Retina (tissue), 1 donor: ENCODE measurements at regions not wholly inside any gene's neighbourhood (a gene's known extent, or its start where the extent isn't known, plus 50 kb on each side); places are given as distances from the start of the nearest gene placed in this dataset.
"Not testable (repeated sequence)": the region's sequence is repeated elsewhere in the genome, so short reads cannot be mapped to it uniquely, and the experiment has no call there.

ENCODE experiments used
- DNase-seq: peaks from one replicate; pipeline ENCODE4 v3.0.0-alpha.2; 2016

DNA sequence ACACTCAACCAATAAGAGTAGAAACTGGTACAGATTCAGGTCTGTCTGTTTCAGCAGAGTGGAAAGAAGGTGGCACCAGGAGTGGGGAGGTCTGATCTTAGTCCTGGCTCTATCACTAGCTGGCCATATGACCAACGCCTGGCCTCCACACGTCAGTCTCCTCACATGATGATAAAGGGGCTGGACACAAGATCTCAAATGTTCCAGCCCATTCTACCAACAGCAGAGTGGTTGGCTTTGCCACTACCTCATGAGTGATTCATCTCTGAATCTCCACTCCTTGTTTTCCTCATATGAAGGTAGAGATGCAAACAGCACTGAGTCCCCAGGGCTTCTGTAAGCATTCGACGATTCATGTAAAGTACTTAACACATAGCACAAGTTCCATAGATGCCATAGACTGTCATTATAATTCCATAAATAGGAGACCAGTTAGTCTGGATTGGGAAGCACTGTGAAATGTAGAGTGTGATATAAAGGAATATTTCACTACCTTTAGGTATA is 281.9 kb upstream of the ASIC2 start:
- DNase-seq: no peak

DNA sequence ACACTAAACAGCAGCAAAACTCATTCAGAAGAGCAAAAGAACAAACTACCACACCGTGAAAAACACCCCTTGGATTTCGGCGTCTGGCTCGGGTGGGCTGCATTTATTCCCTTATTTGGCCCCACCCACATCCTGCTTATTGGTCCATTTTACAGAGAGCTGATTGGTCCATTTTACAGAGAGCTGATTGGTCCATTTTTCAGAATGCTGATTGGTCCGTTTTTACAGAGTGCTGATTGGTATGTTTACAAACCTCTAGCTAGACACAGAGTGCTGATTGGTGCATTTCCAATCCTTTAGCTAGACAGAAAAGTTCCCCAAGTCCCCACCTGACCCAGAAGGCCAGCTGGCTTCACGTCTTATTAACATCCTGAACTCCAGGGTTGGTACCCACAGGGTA is 286.6 kb upstream of the ASIC2 start:
- not testable (repeated sequence) for DNase-seq

DNA sequence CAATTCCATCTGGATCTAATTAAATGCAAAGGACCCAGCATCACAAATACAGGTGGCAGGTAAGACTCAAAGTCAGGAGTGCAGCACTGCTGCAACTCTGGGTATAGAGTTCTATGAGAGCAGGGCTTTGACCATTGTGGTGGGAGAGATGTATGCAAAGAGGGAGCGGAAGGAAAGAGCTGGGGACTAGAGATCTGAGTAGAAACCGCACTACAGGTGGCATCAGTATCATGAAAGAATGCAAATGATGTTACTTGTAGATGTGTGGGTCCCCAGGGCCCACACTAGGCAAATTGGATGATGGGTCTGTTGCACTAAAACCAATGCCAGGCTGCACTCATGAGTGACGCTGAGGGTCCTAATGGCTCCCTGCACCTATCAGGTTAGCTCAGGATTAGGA is 287.1 kb upstream of the ASIC2 start:
- no peak for DNase-seq

DNA sequence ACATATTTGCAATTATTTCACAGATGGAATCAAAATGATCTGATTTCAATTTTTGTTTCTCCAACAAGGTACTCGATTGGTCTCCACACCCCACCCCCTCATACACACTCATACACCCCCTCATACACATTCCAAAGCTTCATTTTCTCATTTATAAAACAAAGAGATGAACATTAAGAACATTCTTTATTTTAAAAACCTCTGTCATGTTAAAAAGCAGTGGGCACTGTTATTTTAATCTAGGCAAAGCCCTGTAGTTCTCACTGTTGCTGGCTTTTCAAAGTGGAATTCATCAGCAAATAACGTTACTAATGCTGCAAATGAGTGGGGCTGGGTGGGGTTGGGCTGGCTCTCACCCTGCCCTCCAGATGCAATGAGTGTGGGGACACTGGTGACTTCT is 289.6 kb upstream of the ASIC2 start:
- DNase-seq: no peak

DNA sequence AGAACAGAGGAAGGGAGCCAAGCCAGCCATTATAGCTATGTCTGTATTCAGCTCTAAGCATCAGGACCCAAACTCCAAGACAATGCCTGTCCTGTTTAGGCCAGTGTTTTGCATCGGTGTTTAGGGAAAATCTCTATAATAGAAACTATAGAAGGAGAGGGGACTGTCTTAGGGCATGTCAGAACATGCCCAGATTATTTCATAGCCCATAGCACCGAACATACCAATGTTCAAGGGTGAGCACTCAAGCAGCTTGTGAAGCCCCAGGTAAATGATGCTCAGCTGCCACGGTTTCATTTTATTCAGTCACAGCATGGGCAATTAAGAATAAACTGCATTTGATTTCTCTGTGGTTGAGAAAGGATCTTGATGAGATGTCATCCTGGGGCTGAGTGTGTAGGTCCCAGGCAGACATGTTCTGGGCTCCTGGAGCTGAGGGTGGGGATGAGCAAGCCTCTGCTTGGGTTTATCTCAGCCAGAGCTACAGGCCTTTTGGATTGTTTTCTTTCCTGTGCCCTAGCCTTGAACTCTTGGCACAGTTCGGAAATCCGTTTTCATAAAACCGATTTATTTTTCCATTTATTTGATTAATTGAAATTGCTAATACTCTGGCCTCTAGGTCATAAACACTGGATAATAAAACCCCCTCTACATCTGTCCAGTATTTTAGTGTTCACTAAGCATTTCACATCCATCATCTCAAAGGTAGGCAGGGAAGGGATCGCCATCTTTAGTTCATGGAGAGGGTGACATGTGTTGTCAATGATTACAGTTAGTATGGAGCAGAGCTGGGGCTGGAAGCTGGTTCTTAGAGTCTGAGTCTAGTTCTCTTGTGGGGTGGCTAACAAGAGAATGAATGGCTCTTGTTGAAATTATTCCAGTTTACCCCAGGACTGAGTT is 290.7 kb upstream of the ASIC2 start:
- DNase-seq: no peak

DNA sequence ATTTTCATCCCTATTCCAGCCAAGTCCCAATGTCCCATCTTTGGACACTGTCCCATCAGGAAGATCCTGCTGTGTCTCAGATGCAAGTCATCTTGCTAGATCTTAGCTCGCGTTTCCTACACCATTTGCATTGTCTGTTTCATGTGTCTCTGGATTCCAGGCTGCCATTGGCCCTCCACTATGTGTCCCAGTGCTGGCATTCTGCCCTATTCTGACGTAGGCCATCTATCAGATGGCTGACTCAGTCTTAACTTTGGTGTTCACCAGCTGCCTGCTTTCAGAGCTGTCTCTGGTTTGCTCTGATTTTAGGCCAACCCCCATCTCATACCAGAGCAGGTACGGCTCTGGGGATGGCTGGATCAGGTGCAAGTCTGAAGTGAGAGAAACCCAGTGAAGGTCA is 300.9 kb upstream of the ASIC2 start:
- DNase-seq: no peak

DNA sequence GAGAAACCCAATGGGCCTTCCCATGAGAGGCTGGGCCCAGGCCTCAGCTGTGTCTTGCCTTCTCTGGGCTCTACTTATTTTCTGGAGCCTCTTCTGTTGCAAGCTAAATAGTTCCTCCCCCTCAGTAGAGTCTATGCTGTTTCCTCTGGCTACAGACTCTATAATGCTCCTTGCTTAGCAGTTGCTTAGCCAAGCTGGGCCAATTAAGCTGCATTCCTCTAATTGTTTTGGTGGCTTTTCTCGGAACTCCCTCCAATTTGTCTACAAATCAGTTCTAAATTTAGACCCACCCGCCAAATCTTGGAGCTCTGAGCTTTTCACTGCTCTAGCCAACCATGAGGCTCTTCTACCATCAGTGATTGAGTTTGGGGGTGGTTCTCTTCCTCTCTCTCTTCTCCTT is 302.7 kb upstream of the ASIC2 start:
- DNase-seq: no peak

DNA sequence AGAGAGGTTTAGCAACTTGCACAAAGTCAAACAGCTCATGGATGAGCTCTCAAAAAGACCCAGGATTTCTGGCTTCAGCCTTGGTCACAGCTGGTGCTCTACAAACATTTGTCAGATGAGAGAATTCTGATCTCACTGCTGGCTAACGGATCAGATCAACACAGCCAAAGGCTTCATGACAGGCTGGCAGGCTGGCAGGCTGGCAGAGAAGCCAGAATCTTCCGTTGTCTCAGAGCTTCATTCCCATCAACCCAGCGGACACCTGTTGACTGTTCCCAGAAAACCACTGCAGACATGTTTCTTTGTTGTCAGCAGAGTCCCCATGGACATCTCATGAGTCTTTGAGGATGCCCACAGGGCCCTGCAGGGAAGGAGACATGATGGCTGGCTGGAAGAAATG is 303.8 kb upstream of the ASIC2 start:
- DNase-seq: no peak

DNA sequence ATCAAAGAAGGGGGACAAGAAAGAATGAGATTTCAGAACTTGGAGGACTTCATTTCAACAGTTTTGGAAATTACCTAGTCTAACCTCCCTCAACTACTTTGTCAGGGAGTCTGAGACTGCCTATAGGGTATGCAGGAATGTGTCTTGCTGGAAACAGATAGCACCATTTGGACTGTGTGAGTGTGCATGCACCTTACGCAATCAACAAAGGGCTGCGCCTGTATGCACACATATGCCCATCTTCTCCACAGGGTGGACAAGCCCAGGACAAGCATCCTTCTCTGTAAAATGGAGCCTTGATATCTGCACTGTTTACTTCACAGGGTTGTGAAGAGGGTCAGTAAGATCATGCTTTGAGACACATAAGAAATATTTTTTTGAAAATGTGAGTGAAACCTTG is 305.7 kb upstream of the ASIC2 start:
- no peak for DNase-seq

DNA sequence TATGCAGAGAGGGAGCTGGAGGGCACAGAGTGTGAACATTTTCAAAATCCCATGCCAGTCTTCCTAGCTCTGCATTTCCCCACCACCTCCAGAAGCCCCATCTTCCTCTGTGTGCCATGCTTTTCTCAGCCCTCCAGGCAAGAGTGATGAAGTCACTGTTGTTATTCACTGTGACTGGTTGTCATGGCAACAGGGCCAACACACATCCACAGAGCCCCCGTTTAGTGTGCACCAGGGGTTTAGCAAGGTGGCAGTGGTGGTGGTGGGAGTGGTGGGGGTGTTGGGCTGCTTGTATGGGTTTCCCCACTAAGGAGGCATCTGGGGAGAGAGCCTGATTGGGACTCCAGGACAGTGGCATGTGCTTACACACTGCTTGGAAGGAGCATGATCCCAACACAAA is 309.9 kb upstream of the ASIC2 start:
- peak; percentile 62 for DNase-seq

DNA sequence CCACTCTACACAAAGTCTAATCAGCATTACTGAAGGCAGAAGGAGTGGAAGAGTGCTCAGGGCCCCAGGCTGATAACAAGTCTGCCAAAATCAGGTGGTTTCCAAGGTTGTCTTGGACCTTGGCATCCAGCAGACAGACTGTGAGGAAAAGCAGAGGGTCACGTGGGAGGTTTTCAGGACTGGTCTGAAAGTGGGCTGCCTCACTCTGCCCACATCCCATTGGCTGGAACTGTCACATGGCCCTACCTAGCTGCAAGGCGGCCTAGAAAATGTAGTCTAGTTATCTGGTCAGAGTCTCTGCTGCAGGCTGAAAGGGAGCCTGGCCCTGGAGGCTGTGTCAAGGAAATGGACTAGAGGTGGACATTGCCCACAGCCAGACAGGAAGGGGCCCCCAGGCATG is 310.7 kb upstream of the ASIC2 start:
- DNase-seq: no peak

DNA sequence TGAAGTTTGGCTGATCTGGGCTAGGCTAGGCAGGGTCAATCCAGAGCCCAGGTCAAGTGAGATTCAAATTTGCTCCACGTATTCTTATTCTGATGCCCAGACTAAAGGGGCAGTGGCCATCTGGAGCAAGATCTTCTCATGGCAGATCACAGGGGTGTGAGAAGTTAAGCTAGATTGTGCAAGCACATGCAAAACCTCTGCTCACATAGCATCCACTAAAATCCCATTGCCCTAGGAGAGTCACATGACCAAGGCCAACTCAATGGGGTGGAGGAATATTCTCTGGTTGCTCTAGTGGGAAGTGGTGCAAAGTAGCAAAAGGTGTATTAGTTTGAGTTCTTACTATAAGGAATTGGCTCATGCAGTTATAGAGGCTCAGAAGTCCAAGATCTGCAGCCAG is 318.4 kb upstream of the ASIC2 start:
- no peak for DNase-seq

DNA sequence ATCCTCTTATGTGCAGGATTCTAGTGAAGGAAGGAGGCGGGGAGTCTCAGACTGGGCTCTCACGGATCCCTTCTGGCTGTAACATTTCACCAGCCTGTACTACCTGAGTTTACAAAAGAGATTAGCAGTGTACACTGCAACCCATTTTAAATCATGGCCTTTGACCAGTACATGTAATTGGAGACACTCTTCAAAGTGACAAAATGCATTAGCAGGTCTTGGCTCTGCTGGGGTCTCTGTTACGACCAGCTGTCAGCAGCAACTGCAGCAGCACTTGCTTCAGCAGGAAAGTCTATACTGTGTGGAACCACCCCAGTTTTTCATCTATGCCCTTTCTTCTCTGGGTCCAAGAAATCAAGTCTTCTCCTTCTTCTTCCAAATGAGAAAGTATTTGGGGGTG is 322.8 kb upstream of the ASIC2 start:
- DNase-seq: no peak

DNA sequence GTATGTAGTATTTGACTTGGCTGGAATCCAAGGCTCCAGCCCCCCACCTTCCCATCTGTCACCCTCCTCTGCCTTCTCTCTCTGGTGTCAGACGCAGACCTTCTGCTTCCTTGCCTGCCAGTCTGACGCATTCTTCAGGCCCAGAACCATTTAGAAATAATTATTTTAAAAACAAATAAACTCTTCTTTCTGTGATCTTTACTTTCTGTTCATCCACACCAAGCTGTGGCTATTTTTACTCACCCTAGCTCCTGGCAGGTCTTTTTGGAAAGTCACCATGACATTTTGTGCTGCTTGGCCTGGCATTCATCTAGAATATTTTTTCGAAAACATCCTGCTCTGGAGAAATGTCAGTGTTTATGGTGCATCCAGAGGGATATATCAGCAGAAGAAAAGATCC is 330.7 kb upstream of the ASIC2 start:
- DNase-seq: no peak

DNA sequence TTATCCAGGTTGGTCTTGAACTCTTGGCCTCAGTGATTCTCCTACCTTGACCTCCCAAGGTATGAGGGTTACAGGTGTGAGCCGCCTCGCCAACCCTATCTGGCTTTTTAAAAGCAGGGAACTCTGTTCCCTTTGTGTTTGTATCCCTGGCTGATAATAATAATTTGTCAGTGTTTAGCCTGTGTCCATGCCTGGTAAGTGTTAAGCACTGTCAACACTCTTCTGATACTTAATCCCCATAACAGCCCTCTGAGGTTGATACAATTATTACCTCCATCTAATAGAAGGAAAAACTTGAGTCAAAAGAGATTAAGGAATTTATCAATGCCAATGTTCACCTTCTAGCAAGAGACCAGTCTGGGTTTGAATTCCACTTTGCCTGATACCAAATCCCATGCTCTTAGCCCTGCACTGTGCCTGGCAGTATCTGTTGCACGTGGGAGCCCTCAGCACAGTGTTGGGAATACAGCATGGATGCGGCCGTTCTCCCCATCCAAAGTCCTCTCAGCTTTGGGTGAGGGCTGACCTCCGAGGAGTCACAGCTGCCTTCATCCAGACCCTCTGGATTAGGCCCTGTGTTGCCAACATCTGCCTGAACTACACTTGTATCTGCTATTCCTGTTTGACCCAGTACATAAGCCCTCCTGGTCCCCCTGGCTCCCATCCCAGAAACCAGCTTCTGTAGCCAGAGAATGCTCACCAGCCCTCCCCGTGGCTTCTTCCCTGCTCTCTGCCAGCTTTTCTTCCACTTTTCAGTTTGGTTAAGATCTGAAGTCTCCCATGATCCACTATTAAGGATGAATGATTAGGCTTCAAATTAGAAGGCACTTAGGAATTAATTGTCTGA is 335.6 kb upstream of the ASIC2 start:
- DNase-seq: no peak

DNA sequence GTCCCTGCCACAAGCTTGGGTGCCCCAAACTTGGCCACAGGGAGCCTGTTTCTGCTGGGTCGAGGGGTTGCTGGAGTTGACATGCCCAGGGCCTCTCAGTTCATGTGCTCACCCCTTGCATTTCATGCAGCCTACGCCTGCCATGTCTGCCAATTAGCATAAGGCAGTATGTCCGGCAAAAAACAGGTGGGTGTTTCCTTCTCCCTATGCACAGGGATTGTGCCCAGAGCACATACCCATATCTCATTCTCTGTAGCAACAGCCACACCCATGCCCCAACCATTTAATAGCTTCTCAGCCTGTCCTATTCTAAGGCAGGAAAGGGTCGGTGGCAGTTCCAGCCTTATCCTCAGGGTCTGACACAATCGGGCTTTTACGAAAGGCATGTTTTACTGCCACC is 340.4 kb upstream of the ASIC2 start:
- no peak for DNase-seq

DNA sequence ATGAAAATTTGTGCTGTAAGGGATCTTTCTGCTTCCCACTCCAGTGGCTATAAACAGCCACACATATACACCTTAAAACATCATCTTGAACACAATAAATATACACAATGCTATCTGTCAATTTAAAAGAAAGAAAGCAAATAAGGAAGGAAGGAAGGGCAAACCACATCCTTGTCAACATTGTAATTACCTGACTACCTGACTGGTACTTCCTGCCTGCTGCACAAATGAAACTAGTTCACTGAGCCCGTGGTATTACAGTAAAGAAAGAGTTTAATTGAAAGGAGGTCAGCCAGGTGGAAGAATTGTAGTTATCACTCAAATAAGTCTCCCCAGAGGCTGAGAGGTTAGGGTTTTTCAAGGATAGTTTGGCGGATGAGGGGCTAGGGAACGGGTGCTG is 344.4 kb upstream of the ASIC2 start:
- no peak for DNase-seq

DNA sequence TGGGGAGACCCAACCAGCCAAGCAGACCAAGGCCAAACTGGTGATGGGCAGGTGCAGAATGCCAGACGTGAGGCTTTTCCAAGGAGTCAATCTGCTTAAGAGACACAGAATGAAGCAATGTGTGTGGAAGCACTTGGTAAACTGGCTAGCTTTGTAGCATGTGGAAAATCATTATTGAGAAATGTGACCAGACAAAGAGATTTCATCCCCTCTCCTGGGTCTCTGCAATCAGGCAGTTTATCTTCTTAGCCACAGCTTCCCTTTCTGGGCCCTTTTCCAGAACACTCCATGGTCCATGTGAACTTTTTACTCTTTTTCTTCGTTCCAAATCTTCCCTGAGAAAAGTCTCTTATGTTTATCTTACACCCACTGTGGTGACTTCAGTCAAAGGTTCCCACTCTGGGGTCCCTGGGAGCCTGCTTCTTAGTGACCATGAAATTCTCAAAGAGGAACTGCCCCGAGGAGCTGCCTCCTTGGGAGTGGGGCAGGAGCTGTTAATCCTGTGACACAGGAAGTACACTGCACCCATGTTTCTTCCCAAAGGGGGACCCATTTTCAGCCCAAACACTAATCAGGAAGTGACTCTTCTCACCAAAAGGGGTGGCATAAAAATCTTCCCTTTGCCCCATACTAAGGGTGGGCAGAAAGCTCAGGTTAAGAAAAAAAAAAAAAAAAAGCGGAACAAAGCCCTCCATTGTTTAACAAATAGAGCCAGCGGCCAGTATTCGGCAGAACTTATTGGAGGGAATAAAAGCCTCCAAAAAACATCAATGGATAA is 346.2 kb upstream of the ASIC2 start:
- DNase-seq: peak; percentile 58

DNA sequence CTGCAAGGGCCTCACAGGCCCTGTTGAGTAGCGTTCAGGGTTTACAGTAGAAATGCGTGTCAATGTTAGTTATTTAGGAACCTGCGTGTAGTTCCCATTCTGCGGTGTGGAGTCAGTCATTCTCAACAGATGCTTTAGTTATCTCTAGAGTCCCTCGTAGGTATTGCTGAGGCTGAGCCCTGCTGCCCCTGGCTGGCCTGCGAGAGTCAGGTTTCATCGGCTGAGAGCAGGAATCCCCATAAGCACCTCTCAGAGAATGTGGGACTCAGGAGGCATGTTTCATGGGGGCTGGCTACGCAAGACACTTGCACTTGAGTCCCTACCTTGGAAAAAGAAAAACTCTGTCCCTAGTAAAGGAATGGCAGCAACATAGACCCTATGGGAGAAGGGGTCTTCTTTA is 347.5 kb upstream of the ASIC2 start:
- no peak for DNase-seq

DNA sequence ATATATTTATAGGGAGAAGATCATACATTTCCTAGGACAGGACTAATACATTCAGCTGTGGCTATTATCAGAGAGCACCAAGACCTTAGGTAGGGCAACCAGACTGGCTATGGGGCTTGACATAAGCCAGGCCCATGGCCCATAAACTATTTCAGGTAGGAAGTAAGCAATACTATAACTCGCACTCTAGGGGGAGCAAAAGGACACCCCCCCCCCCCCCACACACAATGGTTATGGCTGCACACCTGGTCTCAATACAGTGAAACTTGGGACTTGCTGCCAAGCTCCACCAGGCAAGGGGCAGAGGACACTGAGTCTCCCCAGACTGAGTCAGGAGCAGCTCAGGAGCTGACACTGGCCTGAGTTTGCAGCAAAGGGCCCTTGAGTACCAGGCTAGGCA is 348.9 kb upstream of the ASIC2 start:
- no peak for DNase-seq

DNA sequence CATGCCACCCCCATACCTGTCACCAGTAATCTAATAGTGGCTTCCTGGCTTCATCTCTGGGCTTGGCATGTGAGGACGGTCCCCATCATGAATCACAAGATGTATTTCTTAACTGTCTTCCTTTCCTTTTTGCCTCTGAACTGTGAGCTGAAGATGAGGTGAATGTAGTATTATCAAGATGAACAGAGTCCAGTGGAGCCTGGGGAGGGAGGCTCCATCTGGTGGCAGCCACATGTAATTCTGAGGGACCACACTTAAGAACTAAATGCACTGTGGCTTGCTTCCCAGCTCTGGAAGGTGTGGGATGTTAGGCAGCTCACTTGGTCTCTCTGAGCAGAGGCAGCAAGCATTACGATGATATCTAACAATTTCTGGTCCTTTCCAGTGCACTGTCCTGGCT is 354.9 kb upstream of the ASIC2 start:
- peak; percentile 61 for DNase-seq

DNA sequence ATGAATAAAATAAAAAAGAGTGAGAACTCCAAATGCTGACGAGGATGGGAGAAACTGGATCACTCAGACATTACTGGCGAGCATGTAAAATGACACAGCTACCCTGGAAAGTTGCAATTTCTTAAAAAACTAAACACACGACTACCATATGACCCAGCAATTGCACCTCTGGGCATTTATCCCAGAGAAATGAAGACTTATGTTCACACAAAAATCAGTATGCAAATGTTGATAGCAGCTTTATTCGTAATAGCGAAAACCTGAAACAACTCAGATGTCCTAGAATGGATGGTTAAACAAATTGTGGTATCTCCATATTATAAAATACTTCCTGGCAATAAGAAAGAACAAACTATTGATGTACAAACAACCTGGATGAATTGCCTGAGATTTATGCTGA is 357.2 kb upstream of the ASIC2 start:
- DNase-seq: no peak

DNA sequence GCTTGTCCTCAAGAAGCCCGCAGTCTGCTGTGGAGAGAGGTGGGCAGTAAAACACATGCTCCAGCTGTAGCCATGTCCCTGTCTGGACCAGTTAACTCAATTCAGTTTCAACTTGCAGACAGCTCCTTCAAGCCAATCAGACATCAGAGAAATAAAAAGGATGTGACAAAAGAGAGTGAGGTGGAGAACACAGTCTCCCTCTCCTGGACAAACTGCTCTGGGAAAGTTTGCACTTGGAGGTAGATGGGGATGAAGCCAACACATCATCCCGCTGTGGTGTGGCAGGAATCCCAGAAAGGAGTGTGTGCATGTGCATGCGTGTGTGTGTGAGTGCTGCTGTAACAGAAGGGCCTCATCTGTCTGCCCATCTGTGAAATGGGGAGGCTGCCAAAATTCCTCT is 358.6 kb upstream of the ASIC2 start:
- no peak for DNase-seq
